Neural cell (in vitro differentiated cells): ENCODE measurements at regions not wholly inside any gene's neighbourhood (a gene's known extent, or its start where the extent isn't known, plus 50 kb on each side); places are given as distances from the start of the nearest gene placed in this dataset.

Experiments used
- CTCF ChIP-seq: fragments of 450-650 bp; IDR thresholded peaks from 2 replicates; pipeline ENCODE4 v1.5.1; 2014; ENCODE audit warnings: antibody characterized with exemption, mild to moderate bottlenecking, moderate library complexity; ENCODE audit not compliant: poor library complexity, severe bottlenecking
- MXI1 ChIP-seq: fragments of 450-650 bp; conservative IDR thresholded peaks from 2 replicates; pipeline ENCODE4 v1.6.1; 2014; ENCODE audit warnings: antibody characterized with exemption, mild to moderate bottlenecking; ENCODE audit not compliant: poor library complexity, severe bottlenecking
- POLR2AphosphoS5 ChIP-seq: IDR thresholded peaks from 2 replicates; pipeline ENCODE4 v1.6.1; 2012
- TAF1 ChIP-seq: IDR thresholded peaks from 2 replicates; pipeline ENCODE4 v1.6.1; 2012; ENCODE audit warnings: low read depth

GRCh38 chr1:207234690-207235089 is 86.8 kb upstream of the CD55 start:
- no peak for TF ChIP-seq TAF1
- no peak for TF ChIP-seq CTCF
- no peak for TF ChIP-seq POLR2AphosphoS5
- TF ChIP-seq MXI1 = no peak
